Loucy (cell line): ENCODE measurements at regions not wholly inside any gene's neighbourhood (a gene's known extent, or its start where the extent isn't known, plus 50 kb on each side); places are given as distances from the start of the nearest gene placed in this dataset.

ENCODE experiments used
- H2AFZ ChIP-seq: fragments of 200-600 bp; sonication (generic); 2 replicates; pipeline ENCODE4 v1.6.0; 2016; ENCODE audit warnings: antibody characterized with exemption, mild to moderate bottlenecking, low read length, moderate library complexity
- H3F3A ChIP-seq: fragments of 200-600 bp; 2 replicates; pipeline ENCODE4 v1.6.0; 2016; ENCODE audit warnings: antibody characterized with exemption, low read depth, mild to moderate bottlenecking
- H3K27me3 ChIP-seq: fragments of 200-600 bp; sonication (generic); 2 replicates; pipeline ENCODE4 v1.6.1; 2014; ENCODE audit warnings: low read length, mild to moderate bottlenecking; ENCODE audit not compliant: insufficient read depth, poor library complexity, severe bottlenecking
- H3K36me3 ChIP-seq: fragments of 200-600 bp; sonication (generic); 2 replicates; pipeline ENCODE4 v1.6.1; 2016; ENCODE audit warnings: low read length; ENCODE audit not compliant: insufficient read depth
- H3K4me1 ChIP-seq: fragments of 200-600 bp; sonication (generic); 2 replicates; pipeline ENCODE4 v1.5.1; 2014; ENCODE audit warnings: low read length, mild to moderate bottlenecking; ENCODE audit not compliant: insufficient read depth, poor library complexity, severe bottlenecking
- H3K4me2 ChIP-seq: fragments of 200-600 bp; sonication (generic); 2 replicates; pipeline ENCODE4 v1.6.0; 2014; ENCODE audit warnings: antibody characterized with exemption, low read length, low read depth, mild to moderate bottlenecking; ENCODE audit not compliant: poor library complexity, severe bottlenecking
- H3K4me3 ChIP-seq: fragments of 200-600 bp; sonication (generic); 2 replicates; pipeline ENCODE4 v1.5.1; 2014; ENCODE audit warnings: low read length, mild to moderate bottlenecking, mixed read lengths; ENCODE audit not compliant: poor library complexity, severe bottlenecking
- H3K79me2 ChIP-seq: fragments of 200-600 bp; sonication (generic); 2 replicates; pipeline ENCODE4 v1.6.1; 2014; ENCODE audit warnings: low read length; ENCODE audit not compliant: insufficient read depth
- H3K9ac ChIP-seq: fragments of 200-600 bp; sonication (generic); 2 replicates; pipeline ENCODE4 v1.6.0; 2014; ENCODE audit warnings: mild to moderate bottlenecking, low read depth, low read length, moderate library complexity; ENCODE audit not compliant: poor library complexity, severe bottlenecking
- H3K9me2 ChIP-seq: fragments of 200-600 bp; sonication (generic); replicated peaks from 2 replicates; pipeline ENCODE4 v1.6.1; 2016; ENCODE audit warnings: low read depth, low read length, mixed read lengths
- H3K9me3 ChIP-seq: fragments of 200-600 bp; sonication (generic); 2 replicates; pipeline ENCODE4 v1.6.1; 2014; ENCODE audit warnings: mild to moderate bottlenecking, antibody characterized with exemption, low read length, low read depth; ENCODE audit not compliant: insufficient read depth
- H4K20me1 ChIP-seq: fragments of 200-600 bp; sonication (generic); 2 replicates; pipeline ENCODE4 v1.6.0; 2014; ENCODE audit warnings: antibody characterized with exemption, low read length, mild to moderate bottlenecking; ENCODE audit not compliant: insufficient read depth, poor library complexity, severe bottlenecking
- EZH2phosphoT487 ChIP-seq: fragments of 200-600 bp; IDR thresholded peaks from 2 replicates; pipeline ENCODE4 v1.6.1; 2018; ENCODE audit warnings: antibody characterized with exemption, mild to moderate bottlenecking, moderate library complexity, borderline replicate concordance
- TF ChIP-seq, protein P1 (sequence below): fragments of 200-600 bp; sonication (generic); conservative IDR thresholded peaks from 2 replicates; pipeline ENCODE4 v1.5.1; 2014; ENCODE audit warnings: mild to moderate bottlenecking, antibody characterized with exemption, low read length

DNA sequence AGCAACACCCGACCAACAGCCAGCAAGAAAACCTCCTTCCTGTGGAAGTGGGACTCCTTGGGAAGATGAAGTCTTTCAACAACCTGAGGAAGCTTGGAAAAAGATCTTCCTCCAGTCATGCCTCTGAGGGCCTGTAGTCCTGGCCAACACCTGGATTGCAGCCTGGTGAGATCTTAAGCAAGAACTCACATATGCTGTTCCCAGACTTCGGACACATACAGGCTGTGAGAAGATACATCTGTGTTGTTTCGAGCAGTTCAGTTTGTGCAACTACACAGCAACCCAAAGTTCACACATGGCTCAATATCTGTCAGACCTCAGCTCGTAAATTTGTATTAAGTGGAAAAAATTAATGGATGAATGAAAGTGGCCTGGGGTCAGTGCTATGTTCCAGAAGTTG, 65.1 kb upstream of the UBAC2 start:
- H3K4me1 ChIP-seq: peaks cover 11% of the 10 kb centered on the region
- H3K4me2 ChIP-seq: no peak overlapping the region
- no peaks in the 10 kb centered on the region for H4K20me1 ChIP-seq
- no peaks in the 10 kb centered on the region for H3K36me3 ChIP-seq
- H3F3A ChIP-seq: no peaks in the 10 kb centered on the region
- no peak overlapping the region for H2AFZ ChIP-seq
- no peaks in the 10 kb centered on the region for H3K9me2 ChIP-seq
- H3K79me2 ChIP-seq: no peaks in the 10 kb centered on the region
- TF ChIP-seq, protein P1, sequence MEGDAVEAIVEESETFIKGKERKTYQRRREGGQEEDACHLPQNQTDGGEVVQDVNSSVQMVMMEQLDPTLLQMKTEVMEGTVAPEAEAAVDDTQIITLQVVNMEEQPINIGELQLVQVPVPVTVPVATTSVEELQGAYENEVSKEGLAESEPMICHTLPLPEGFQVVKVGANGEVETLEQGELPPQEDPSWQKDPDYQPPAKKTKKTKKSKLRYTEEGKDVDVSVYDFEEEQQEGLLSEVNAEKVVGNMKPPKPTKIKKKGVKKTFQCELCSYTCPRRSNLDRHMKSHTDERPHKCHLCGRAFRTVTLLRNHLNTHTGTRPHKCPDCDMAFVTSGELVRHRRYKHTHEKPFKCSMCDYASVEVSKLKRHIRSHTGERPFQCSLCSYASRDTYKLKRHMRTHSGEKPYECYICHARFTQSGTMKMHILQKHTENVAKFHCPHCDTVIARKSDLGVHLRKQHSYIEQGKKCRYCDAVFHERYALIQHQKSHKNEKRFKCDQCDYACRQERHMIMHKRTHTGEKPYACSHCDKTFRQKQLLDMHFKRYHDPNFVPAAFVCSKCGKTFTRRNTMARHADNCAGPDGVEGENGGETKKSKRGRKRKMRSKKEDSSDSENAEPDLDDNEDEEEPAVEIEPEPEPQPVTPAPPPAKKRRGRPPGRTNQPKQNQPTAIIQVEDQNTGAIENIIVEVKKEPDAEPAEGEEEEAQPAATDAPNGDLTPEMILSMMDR: no peak
- no peak for TF ChIP-seq EZH2phosphoT487
- H3K4me3 ChIP-seq: no peak overlapping the region
- no peaks in the 10 kb centered on the region for H3K9me3 ChIP-seq
- H3K9ac ChIP-seq: no peak overlapping the region
- no peaks in the 10 kb centered on the region for H3K27me3 ChIP-seq

DNA sequence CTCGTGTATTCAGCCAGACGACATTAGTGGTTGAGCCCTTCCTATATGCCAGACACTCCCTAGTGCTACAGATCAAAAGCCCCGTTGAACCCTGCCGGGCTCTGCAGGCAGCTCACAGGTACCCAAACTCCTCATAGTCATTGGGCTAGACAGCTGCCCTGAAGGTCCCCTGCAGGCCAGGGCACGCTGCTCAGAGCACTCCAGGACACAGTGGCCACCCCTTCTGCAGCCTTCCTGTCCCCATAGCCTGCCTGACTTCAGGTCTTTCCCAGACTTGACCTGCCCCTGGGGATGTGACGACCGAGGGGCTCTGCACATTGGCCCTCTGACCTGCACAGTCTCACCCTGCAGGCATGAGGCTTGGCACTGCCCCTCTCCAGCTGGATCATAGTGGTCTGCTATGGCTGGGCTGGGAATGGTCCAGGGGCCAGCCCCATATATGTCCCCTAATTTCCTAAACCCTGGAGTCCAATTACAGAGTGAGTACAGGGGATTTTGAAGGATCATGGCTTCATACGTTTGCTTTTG, 64.2 kb upstream of the UBAC2 start:
- Histone ChIP-seq H3K9ac (no peak overlapping the region), H3K4me1 (peaks cover 11% of the 10 kb centered on the region), H3K27me3 (no peaks in the 10 kb centered on the region), H3K9me3 (no peaks in the 10 kb centered on the region; the same call in 1 of the 2 replicates), H3K79me2 (no peaks in the 10 kb centered on the region), H3K4me2 (no peak overlapping the region), H2AFZ (no peak overlapping the region), H3F3A (no peaks in the 10 kb centered on the region), H3K36me3 (no peaks in the 10 kb centered on the region), H4K20me1 (no peaks in the 10 kb centered on the region), H3K9me2 (no peaks in the 10 kb centered on the region), H3K4me3 (no peak overlapping the region)
- TF ChIP-seq EZH2phosphoT487: no peak
- TF ChIP-seq, protein P1: no peak

DNA sequence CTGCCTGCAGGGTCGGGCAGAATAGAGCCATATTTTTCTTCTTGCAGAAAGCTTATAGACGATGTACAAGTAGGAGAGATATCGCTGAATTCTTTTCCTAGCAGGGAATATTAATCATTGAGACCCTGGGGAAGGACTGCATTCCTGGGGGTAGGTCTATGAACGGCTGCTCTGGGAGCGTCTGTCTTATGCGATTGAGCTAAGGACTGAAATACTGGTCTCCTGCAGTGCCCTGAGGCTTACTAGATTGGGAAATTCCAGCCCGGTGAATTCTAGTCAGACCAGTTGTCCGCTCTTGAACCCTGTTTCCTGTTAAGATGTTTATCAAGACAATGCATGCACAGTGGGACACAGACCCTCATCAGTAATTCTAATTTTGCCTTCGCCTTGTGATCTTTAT, 59.8 kb upstream of the UBAC2 start:
- Histone ChIP-seq H3K9ac (no peak overlapping the region), H3K4me1 (no peaks in the 10 kb centered on the region), H3K9me3 (no peaks in the 10 kb centered on the region; the same call in 1 of the 2 replicates), H3F3A (no peaks in the 10 kb centered on the region), H3K9me2 (no peaks in the 10 kb centered on the region), H3K79me2 (no peaks in the 10 kb centered on the region), H3K4me2 (no peak overlapping the region), H2AFZ (no peak overlapping the region), H3K27me3 (no peaks in the 10 kb centered on the region), H3K36me3 (no peaks in the 10 kb centered on the region), H4K20me1 (no peaks in the 10 kb centered on the region), H3K4me3 (no peak overlapping the region)
- TF ChIP-seq EZH2phosphoT487: no peak
- TF ChIP-seq, protein P1: no peak
